Activated CD4-positive, alpha-beta T cell treated with anti-CD3 and anti-CD28 coated beads, Interleukin-2, Interleukin-4, amounts not matched to agents 100 ng/mL and 50 ng/mL, durations not matched to agents 16 hours and 8 hours (primary cell): ENCODE measurements at regions not wholly inside any gene's neighbourhood (a gene's known extent, or its start where the extent isn't known, plus 50 kb on each side); places are given as distances from the start of the nearest gene placed in this dataset.

Experiments
- DNase-seq: peaks from one replicate; pipeline ENCODE4 v3.0.0-alpha.2; 2020; ENCODE audit warnings: low spot score

DNA sequence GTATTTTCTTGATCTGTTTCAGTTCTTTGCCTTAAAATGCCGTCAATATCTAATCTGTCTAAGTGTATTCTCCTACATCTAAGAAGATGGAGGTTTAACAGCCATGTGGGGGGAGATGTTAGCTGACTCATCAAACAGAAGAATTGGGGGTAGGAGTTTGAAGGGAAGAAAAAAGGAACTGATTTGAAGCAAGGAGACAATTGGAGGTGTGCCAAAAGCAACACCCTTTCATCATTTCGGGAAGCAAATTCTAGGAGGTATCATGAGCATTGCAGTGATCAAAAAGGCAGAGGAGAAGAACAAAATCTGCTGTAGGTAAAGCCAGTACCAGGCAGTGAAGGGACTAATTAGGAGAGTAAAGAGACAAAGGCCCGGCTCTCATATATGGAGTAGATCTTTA, 337.3 kb upstream of the TBC1D5 start:
- DNase-seq: no peak

DNA sequence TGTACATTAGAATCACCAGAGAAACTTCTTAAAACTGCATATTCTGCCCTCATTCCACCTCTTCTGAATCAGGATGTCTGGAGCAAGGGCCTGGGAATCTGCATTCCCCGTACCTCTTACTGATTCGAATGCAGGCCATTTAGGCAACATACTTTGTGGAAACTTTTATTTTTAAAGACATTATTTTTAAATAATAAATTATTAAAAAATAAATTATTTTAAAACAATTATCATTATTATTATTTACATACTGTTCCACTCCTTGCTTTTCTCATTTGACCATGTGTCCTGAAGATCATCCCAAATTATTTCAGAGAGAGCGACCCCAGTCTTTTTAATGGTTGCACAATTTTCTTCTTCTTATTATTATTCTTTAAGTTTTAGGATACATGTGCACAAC, 336.6 kb upstream of the TBC1D5 start:
- DNase-seq: no peak

DNA sequence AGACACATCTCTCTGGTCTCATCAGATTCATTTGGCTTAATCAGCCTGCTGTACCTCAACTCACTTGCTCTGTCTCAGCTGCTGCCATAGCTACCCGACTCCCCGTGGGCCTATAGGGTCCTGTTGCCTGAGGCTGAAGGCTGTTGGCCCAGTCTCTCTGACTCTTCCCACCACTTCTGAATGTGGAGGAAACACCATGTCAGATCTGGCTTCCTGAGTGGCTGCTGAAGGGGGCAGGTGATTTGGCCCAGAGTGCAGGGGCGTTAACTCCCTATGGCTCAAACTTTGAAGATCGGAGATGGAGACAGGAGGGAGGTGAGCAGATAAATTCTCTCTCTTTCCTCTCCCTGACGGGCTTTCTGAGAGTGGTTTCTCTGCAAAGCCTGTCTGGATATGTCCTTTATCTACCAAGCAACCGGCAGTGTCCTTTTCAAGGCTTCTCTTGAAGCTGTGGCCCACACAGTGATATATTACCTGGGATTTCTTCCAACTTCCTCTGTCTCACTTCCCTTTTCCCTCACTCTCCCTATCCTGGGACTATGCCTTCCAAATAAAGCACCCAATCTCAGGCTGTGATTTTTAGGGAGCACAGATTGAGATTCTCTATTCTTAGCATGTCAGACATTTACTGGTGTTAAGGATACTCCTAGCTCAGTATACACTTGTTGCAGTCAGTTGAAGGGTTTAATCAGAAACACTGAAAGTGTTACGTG, 334.9 kb upstream of the TBC1D5 start:
- no peak for DNase-seq

DNA sequence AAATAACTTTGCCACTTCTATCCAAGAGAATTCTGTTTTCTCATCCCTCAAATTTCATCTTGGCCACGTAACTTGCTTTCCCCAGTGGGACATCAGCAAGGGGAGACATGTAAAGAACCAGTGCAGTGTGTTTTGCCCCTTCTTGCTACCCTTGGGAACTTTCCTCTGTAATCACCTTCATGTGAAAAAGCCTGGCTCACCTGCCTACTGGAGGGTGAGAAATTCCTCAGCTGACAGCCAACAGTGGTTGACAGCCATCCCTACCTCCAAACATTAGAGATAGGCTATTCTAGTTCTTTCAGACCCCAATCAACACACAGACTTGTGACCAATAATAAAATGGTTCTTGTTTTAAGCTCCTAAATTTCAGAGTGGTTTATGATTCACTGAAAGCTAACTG, 333.9 kb upstream of the TBC1D5 start:
- no peak for DNase-seq

DNA sequence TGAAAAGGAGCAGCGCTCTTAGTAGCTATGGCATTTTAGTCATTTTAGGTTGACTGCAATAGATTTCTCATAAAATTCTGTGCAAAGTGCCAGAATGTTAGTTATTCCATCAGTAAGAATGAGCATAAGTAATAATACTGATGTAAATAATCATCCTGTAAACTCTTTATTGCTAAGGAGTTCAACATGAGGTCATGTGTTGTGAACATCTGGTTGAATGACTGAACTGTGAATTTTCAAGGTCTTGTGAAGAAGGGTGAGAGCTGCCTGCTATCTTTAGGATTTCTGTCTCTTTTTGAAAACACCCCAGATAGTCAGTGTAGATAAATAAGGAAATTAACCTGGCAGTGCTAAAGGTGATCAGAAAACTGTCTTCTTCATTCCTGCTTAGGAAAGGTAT, 333.4 kb upstream of the TBC1D5 start:
- DNase-seq: no peak

DNA sequence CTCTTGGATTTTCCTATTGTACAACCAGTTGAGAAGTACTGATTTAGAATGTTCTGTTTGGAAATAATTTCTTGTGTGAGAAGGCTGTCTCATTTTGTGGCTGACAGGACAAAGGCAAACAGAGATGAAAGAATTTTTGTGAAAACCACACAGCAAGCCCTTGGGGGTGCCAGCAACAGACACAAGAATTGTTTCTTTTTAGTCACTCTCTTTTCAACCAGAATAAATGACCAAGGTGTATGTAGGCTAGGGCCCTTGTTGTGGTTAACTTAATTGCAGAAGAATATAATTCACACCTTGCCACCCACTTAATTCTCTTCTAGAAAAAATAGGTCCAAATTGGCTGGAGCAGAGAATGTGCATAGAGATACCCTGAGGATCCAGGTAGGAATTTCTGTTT, 329.4 kb upstream of the TBC1D5 start:
- DNase-seq: no peak

DNA sequence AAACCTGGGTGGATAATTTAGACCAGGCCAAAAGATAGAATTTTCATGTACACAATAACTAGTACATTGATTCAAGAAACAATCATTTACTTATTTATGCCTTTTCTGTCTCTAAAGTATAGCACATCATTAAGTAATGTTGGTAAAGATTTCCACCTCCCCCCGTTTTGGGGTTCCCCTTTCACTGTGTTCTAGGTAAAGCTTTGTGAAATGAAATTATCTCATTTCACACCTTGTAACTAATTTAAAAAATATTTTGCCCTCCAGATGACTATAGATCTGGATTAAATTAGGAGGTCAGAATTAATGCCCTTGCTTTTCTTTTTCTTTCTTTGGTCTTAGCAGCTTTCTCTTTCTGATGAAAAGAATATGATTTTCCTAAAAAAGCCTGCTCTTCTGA, 328.5 kb upstream of the TBC1D5 start:
- no peak for DNase-seq

DNA sequence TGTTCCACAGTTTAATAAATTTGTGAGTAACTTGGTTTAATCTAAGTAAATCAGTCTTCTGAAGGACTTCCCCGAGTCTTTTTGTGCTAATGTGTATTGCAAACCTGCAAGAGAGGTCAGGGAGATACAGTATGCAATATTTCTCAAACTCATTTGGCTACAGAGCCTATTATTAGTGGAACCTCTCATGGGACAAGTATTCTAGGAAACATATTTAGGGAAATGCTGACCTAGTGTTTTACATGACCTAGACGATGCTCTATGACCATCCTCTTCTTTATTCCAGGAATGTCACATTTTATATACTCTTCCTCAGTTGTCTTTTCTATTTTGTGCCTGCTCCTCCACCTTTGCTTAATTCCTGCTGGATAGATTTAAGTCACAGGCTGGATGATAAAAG, 327.8 kb upstream of the TBC1D5 start:
- DNase-seq: no peak

DNA sequence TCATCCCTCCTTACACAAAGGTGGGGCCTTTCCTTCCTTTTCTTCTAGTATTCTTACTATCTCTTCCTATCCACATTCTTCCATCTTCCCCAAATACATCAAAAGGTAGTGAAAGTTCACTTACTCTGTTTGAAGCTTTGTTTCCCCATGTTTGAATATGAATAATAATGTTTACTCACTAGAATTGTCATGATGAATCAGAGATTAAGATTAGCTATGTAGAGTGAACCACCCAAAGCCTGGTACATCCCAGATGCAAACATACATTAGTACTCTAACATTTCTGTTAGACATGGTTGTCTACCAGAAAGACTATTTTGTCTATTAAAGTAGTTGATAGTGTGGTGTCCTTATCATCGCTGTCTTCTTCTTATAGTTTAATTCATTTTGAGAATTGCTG, 327.1 kb upstream of the TBC1D5 start:
- no peak for DNase-seq

DNA sequence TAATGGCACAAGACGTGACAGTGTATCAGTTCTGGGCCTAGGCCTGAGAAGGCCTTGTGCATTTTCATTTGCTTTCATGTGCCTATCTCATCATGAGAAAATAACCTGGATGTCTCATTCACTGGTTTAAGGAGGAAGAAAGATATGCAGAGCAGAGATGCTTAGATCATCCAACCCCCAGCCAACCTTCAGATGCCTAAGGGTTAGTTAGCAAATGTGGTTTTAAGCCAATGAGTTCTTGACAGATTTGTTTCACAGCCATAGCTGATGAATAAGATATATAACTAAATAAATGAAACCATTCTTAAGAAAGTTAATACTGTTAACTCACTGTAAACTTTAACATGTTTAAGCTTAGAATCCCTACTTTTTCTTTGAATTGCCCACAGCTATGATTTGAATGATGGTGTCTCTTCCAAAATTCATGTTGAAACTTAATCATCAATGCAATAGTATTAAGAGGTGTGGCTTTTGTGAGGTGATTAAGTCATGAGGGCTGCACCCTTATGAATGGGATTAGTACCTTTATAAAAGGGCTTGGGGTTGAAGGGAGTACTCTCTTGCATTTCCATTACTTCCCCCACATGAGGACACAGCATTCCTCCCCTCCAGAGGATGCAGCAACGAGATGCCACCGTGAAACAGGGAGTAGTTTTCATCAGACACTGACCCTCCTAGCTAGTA, 324.6 kb upstream of the TBC1D5 start:
- DNase-seq: no peak

DNA sequence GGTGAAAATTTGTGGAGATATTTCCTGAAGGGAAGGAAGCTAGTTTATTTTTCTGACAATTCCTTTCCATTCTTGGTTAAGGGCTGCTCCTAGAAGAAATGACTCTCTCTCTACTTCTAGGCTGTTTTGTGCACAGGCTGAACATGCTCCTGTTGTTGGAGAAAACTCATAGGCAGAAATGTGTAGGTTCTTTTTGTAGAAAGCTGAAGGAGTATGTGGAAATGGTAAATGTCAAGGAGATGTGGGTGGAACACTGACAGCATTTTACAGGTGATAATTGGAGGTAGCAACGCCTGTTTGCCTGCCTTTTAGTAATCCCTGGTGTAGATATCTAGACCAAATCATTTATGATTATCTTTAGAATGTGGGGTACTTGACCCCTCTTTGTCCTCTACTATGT, 322.2 kb upstream of the TBC1D5 start:
- DNase-seq: no peak

DNA sequence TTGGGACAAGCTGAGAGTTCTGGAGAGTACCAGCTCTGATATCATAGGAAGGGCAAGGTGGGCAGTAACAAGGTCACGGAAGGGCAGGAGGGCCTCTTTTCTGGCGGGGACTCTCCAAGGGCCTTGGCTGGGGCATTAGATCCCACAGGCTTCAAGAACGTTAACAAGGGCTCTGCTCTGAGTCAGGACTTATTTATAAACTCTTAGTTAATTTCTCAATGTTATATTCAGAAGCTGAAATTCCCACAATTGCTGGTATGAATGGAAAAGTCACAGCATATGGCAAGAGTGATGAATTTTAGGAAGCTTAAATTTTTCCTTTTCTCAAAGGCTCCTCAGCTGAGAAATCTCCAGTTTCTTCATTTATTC, 320.2 kb upstream of the TBC1D5 start:
- DNase-seq: no peak

DNA sequence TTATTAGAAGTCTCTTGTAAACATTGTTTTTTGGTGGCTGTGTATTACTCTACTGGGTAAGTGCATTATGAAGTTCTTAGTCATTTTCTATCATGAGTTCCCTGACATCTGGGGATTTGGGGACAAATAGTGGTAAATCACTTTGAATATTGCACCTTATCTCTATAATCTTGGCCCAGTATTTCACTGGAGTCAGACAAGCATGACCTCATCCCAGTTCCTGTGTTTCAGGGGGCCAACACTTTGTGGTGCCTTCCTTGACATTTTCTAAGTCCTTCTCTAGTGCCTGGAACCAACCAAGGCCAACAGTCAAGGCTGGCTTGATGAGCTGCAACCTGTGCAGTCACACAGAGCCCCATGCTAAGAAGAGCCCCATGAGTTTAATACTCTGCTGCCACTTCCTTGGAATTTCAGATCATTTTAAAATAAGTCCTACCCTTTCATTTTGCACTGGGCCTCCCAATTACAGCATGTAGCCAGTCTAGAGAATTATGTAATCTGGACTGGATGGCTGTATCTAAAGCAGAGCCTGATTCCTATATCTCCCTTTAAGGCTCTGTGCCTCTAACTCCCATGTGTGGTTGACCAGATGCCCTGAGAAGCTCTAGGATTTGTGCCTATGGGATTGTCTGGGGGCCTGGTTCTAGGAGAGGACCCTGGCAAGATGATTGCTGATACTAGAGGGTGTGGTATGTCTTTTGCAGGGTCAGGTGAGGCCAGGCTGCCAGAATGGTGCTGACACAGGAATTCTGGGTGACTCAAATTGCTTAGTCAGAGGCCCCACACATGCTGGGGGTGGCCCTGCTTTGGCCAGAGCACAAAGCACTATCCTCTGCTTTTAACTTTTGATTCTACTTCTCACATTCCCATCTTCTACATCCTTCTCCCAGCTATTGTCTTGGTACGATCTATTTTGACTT, 319.6 kb upstream of the TBC1D5 start:
- DNase-seq: no peak

DNA sequence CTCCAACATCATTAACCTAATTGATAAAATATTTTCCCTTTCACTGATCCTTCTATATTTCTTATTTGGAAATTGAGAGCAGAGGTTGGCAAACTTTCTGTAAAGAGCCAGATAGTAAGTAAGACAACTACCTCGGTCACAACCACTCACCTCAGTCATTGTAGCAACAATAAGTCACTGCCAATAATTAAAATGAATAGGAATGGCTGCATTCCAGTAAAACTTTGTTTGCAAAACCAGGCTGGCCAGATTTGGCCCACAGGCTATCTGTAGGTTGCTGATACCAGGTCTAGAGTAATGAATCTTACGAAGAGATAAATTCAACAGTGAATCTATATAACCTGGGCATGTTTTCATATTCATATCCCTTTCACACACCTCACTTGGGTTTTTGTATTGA, 316.2 kb upstream of the TBC1D5 start:
- no peak for DNase-seq

DNA sequence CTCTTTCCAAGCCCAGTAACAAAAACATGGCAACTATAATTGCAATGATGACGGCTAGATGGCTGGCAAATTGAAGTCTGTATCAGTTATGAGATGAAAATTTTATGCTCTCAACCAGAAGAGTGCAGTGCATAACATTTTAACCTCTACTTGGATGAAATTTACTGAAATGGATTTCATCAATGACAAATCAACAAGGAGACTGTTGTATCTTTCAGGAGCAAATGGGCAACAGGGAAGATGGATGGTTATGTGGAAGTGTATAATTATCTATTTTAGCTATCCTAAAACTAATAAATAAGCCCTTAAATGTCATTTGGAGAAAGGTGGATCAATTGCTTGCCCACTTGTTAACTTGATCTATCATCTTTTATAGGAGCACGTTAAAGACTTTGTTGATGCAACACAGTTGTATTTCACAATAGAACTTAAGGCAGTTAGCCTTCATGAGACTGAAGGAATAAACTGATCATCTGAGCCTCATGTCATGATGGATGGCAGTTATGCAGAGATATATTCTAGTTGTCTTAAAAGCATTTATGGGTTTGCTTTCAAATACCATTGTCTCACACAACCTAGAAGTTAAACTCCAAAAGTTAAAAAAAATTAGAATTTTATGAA, 315.1 kb upstream of the TBC1D5 start:
- DNase-seq: no peak

DNA sequence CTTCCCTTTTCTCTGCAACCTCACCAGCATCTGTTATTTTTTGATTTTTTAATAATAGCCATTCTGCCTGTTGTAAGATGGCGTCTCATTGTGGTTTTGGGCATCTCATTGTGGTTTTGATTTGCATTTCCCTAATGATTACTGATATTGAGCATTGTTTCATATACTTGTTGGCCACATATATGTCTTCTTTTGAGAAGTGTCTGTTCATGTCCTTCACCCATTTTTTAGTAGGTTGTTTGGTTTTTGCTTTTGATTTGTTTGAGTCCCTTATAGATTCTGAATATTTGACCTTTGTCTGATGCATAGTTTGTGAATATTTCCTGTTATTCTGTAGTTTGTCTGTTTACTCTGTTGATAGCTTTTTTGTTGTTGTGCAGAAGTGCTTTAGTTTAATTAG, 312.2 kb upstream of the TBC1D5 start:
- no peak for DNase-seq

DNA sequence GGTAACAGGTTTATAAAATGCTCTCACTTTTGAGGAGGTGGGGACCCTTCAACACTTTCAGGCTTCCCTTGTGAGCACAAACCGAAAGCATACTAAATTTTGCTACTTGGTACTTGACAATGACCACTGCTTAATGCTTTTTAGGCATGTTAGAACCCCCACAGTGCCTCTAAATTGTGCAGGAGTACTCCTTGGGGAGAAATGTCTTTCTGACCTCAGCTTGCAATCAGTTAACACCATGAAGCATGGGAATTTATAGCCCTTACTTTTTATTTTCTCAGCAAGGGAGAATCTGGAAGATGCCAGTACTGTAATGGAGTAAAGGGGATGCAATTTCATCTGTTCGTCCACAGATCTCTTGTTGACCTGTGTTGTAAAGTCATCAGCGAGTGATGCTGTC, 308.9 kb upstream of the TBC1D5 start:
- no peak for DNase-seq

DNA sequence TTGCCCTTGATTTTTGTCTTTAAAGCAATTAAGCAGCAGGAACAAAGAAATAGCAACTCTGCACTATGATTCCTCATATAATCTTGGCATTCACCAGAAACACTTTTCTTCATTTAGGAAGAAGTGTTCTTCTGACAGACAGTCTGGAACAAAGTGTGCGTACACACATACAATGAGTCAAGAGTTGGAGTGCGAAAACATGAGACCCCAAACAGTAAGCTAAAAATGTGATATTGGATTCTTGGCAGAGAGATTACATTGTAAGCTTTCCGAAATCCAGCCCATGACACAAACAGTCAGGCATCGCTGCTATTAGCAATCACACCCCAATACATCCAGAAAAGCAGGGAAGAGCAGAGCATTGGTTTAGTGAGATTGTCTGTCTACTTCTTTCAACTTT, 306.7 kb upstream of the TBC1D5 start:
- DNase-seq: no peak

DNA sequence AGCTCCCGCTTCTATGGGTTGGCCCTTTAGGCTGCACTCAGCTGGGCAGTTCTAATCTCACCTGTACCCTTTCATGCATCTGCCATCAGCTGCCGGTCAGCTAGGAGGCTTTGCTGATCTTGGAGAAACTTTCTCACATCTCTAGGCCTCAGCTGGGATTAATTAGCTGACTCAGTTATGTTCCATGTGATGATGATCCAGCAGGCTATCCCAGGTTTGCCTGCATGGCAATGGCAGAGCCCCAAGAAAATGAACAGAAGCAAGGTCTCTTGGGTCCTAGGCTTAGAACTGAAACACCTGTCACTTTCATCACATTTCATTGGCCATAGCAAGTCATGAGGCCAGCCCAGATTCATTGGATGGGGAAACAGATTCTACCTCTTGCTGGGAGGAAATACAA, 304.6 kb upstream of the TBC1D5 start:
- no peak for DNase-seq

DNA sequence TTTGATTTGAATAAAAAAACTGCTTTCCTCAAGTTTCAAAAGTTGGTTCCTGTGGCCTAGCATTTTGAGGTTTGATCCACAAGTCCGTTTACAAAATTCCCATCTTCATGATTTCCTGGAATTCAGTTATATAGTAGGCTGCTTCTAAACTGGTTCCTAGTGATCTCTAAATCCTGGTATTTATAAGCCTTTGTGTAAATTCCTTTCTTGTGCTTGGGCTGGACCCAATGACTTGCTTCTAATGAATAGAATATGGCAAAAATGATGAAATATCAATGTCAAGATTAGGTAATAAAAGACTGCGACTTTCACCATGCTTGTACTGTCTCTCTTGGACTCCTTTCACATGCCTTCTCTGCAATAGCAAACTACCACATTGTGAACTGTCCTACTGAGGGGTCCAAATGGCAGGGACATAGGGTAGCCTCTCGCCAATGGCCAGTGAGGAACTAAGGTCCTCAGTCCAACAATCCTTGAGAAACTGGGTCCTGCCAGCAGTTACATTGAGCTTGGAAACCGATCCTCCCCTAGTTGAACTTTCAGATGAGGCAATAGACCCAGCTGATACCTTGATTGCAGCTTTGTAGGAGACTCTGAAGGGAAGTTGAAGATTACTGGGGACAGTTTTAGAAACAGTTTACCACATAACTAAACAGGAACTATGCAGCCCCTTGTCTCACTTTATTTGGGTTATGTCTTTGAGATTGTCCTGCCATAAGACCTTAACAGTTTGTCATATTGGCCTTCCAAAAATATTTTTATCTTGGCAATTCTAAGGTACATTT, 303.9 kb upstream of the TBC1D5 start:
- no peak for DNase-seq

DNA sequence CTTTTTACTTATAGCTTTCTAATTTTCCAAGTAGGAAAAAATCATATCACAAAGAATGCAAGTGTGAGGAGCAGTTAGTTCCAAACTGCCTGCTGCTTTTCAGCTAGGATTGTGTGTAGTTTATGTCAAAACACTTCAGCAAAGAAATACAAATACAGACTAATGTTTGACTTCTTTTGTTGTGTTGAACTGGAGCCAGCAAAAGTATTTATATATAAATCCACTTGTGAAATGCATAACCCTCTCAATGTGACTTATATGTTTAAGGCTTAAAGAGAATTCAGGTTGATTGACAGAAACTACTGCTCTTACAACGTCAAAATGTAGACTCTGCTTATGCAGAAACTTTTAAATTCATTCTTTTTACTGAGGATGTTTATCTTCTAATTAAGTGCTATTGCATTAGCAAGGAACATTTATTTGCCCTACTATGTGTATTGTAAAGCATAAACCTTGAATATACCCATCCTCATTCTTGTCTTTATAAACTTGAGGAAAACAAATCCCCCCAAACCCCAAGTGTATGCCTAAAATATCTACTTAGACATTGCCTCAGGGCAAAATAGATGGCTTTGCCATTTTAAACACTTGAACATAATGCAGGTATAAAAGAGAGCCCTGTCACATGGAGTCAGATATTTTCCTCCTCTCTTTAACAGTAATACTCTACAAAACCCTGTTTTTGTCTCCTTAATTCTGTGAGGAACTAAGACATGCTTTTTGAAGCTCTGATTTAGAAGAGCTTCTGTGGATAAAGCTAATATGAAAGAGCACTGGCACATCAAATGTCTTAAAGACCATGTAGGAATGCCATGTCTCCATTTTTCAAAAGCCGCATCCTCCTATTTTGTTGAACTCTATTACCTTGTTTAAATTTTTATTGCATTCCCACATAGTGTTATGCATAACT, 302.8 kb upstream of the TBC1D5 start:
- no peak for DNase-seq
